ENCODE measurements at regions not wholly inside any gene's neighbourhood (a gene's known extent, or its start where the extent isn't known, plus 50 kb on each side); places are given as distances from the start of the nearest gene placed in this dataset.
"Not testable (repeated sequence)": the region's sequence is repeated elsewhere in the genome, so short reads cannot be mapped to it uniquely, and the experiment has no call there.

- DNase-seq (no peak), ATAC-seq (ENCODE audit: low FRiP score in 2 of 2) (no peak)
- no peak overlapping the region for H3K27ac ChIP-seq
- no peaks in the 10 kb centered on the region for H3K4me1 ChIP-seq
- no peaks in the 10 kb centered on the region for H3K36me3 ChIP-seq
- no peak overlapping the region for H3K4me3 ChIP-seq
- peaks cover 0 to 4% (median 0%) of the 10 kb centered on the region in 4 donors for H3K9me3 ChIP-seq
- TF ChIP-seq EP300 (IDR thresholded peaks at IDR 0.05) (no peak), POLR2AphosphoS5 (IDR thresholded peaks at IDR 0.05) (no peak), POLR2A (IDR thresholded peaks at IDR 0.05) (no peak)
- TF ChIP-seq, protein P1, sequence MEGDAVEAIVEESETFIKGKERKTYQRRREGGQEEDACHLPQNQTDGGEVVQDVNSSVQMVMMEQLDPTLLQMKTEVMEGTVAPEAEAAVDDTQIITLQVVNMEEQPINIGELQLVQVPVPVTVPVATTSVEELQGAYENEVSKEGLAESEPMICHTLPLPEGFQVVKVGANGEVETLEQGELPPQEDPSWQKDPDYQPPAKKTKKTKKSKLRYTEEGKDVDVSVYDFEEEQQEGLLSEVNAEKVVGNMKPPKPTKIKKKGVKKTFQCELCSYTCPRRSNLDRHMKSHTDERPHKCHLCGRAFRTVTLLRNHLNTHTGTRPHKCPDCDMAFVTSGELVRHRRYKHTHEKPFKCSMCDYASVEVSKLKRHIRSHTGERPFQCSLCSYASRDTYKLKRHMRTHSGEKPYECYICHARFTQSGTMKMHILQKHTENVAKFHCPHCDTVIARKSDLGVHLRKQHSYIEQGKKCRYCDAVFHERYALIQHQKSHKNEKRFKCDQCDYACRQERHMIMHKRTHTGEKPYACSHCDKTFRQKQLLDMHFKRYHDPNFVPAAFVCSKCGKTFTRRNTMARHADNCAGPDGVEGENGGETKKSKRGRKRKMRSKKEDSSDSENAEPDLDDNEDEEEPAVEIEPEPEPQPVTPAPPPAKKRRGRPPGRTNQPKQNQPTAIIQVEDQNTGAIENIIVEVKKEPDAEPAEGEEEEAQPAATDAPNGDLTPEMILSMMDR (IDR thresholded peaks at IDR 0.05), result no peak
- no peaks in the 10 kb centered on the region for H3K27me3 ChIP-seq
These were observed 195.2 kb downstream of the TMEM26 start for GRCh38 chr10:61257956-61258496.

GRCh38 chr10:61257136-61257535 lies 196.0 kb downstream of the TMEM26 start:
- 81 to 96% methylated on average over 3 to 6 of the region's 6 CpGs for WGBS, 2 donors
- Histone ChIP-seq H3K9me3 (peaks cover 0 to 4% (median 0%) of the 10 kb centered on the region in 4 donors), H3K4me1 (no peaks in the 10 kb centered on the region), H3K27ac (no peak overlapping the region), H3K27me3 (no peaks in the 10 kb centered on the region), H3K36me3 (no peaks in the 10 kb centered on the region), H3K4me3 (no peak overlapping the region)
- ATAC-seq (ENCODE audit: low FRiP score in 2 of 2), result no peak
- no peak for DNase-seq
- no peak for TF ChIP-seq POLR2A (IDR thresholded peaks at IDR 0.05)
- TF ChIP-seq POLR2AphosphoS5 (IDR thresholded peaks at IDR 0.05), result no peak
- no peak for TF ChIP-seq EP300 (IDR thresholded peaks at IDR 0.05)
- TF ChIP-seq, protein P1 (IDR thresholded peaks at IDR 0.05), result no peak

DNA sequence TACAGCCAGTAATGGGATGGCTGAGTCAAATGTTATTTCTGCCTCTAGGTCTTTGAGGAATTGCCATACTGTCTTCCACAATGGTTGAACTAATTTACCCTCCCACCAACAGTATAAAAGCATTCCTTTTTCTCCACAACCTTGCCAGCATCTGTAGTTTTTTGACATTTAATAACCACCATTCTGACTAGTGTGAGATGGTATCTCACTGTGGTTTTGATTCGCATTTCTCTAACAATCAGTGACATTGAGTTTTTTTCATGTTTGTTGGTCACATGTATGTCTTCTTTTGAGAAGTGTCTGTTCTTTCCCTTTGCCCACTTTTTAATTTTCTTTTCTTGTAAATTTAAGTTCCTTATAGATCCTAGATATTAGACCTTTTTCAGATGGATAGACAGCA lies 200.9 kb downstream of the TMEM26 start:
- H3K27ac ChIP-seq; DNase-seq; H3K4me3 ChIP-seq; H3K27me3 ChIP-seq; H3K36me3 ChIP-seq; ATAC-seq (ENCODE audit: low FRiP score in 2 of 2); H3K9me3 ChIP-seq; H3K4me1 ChIP-seq: not testable (repeated sequence)
- WGBS, 2 donors, result 74 to 83% methylated on average over 1 of the region's 1 CpG

GRCh38 chr10:61251089-61251488 lies 202.1 kb downstream of the TMEM26 start:
- TF ChIP-seq POLR2A (IDR thresholded peaks at IDR 0.05), result no peak
- Histone ChIP-seq H3K27me3 (no peaks in the 10 kb centered on the region), H3K9me3 (peaks cover 0 to 4% (median 0%) of the 10 kb centered on the region in 4 donors), H3K27ac (no peak overlapping the region), H3K36me3 (no peaks in the 10 kb centered on the region), H3K4me3 (no peak overlapping the region), H3K4me1 (no peaks in the 10 kb centered on the region)
- ATAC-seq (ENCODE audit: low FRiP score in 2 of 2) (no peak), DNase-seq (no peak)
- WGBS, 2 donors, result 44 to 83% methylated on average over 1 of the region's 1 CpG

DNA sequence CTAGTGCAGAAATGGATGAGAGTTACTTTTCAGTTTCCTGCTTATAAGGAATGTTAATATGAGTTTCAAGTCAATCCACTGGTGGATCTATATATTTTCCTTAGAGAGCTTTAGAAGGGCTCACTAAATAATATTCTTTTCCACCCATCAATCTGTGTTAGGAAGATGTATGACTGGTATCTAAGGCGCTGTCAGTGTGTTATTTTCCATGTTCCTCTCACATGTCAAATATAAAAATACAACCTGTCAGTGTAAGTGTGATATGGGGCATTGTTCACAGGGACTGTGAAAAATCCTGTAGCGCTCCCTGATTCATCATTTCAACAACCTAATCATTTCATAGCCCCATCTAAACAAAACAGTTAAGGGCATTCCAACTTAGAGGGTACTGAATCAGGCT lies 203.1 kb downstream of the TMEM26 start:
- Histone ChIP-seq H3K9me3 (peaks cover 0 to 4% (median 0%) of the 10 kb centered on the region in 4 donors), H3K27ac (no peak overlapping the region), H3K4me1 (no peaks in the 10 kb centered on the region), H3K36me3 (no peaks in the 10 kb centered on the region), H3K4me3 (no peak overlapping the region), H3K27me3 (no peaks in the 10 kb centered on the region)
- 60 to 69% methylated on average over 2 of the region's 2 CpGs for WGBS, 2 donors
- ATAC-seq (ENCODE audit: low FRiP score in 2 of 2) (no peak), DNase-seq (no peak)
- TF ChIP-seq, protein P1 (IDR thresholded peaks at IDR 0.05), result no peak
- no peak for TF ChIP-seq POLR2AphosphoS5 (IDR thresholded peaks at IDR 0.05)
- no peak for TF ChIP-seq POLR2A (IDR thresholded peaks at IDR 0.05)
- no peak for TF ChIP-seq EP300 (IDR thresholded peaks at IDR 0.05)

- ATAC-seq (ENCODE audit: low FRiP score in 2 of 2), result no peak
- H3K4me1 ChIP-seq, result no peaks in the 10 kb centered on the region
- H3K36me3 ChIP-seq, result no peaks in the 10 kb centered on the region
- no peak for DNase-seq
- no peak overlapping the region for H3K27ac ChIP-seq
- no peaks in the 10 kb centered on the region for H3K27me3 ChIP-seq
- H3K4me3 ChIP-seq, result no peak overlapping the region
- no peak for TF ChIP-seq POLR2A (IDR thresholded peaks at IDR 0.05)
- TF ChIP-seq, protein P1 (IDR thresholded peaks at IDR 0.05), result no peak
- TF ChIP-seq EP300 (IDR thresholded peaks at IDR 0.05), result no peak
- no peak for TF ChIP-seq POLR2AphosphoS5 (IDR thresholded peaks at IDR 0.05)
- H3K9me3 ChIP-seq, result no peaks in the 10 kb centered on the region
These were observed 205.2 kb downstream of the TMEM26 start for GRCh38 chr10:61248013-61248412.
